Hypothalamus (tissue), 51 donors: ENCODE measurements at regions not wholly inside any gene's neighbourhood (a gene's known extent, or its start where the extent isn't known, plus 50 kb on each side); places are given as distances from the start of the nearest gene placed in this dataset.
"Not testable (repeated sequence)": the region's sequence is repeated elsewhere in the genome, so short reads cannot be mapped to it uniquely, and the experiment has no call there.

Experiments
- DNase-seq, 51 donors: peaks; one replicate each; lab custom pipeline; 2025; lab: John Stamatoyannopoulos, UW

DNA sequence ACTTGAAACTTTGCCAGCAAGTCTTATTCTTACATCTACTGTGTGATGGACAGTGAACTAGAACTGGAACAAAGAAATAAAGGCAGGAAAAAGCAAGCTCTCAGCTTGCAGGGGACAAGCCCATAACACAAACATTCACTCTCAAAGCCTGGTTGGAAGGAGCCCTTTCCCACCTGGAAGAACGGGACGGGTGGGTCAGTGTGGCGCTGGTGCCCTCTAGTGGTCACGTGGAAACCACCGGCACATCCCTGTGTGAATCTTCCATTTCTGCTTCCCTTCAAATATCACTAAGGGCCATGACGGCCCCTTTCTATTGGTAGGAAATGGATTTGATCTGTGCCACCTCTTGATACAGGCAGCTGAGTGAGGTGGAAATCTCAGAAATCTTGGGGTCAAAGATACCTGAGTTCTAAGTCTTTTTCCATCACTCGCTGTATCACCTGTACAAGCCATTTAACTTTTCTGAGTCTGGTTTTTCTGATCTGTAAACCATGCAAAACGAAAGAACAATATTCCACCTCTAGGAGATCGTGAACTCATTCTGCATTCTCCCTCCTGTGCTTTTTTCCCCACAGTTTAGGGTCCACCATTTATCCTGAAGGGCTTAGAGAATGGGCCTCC lies 211.6 kb downstream of the MSX2 start:
- peak in 43 of 51 donors; percentile 5 to 84 (median 48) for DNase-seq

DNA sequence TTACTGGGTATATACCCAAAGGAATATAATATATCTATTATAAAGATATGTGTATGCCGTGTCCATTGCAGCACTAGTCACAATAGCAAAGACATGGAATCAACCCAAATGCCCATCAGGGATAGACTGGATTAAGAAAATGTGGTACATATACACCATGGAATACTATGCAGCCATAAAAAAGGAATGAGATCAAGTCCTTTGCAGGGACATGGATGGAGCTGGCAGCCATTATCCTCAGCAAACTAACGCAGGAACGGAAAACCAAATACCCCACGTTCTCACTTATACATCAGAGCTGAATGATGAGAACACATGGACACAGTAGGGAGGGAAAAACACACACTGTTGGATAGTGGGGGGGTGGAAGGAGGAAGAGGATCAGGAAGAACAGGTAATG lies 206.7 kb downstream of the MSX2 start:
- DNase-seq: not testable (repeated sequence)

DNA sequence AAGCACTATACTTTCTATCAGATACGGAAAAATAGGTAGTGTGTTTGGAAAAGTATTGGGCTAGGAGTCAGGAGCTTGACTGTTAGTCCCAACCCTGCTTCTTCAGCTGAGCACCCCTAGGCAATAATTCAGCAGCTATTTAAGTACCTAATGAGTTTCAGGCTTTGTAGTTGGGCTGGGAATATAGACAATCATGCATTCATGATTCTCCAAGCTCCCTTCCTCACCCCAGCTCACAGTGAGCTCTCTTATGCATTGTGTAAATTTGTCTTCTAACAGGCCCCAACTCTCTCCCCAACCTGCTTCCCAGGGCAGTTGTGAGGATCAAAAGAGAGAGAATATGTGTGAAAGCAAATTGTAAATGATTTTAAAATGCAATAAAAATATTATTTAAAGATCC lies 201.2 kb downstream of the MSX2 start:
- peak in 1 of 51 donors; percentile 11 for DNase-seq

DNA sequence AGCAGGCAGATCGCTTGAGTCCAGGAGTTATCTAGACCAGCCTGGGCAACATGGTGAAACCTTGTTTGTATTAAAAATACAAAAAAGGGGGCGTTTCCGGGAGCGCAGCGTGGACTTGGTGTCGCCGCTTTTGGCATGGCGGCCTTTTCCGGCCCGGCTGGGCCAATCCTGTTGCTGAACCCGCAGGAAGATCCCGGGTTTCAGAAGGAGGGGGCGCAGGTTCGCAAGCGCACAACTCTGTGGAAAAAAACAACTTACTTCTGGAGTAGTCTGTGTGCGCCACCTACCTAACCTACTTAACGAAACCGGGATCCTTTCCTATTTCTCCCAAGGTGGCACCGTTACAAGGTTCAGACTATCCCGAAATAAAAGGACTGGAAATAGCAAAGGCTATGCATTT lies 198.6 kb downstream of the MSX2 start:
- DNase-seq: no peak

DNA sequence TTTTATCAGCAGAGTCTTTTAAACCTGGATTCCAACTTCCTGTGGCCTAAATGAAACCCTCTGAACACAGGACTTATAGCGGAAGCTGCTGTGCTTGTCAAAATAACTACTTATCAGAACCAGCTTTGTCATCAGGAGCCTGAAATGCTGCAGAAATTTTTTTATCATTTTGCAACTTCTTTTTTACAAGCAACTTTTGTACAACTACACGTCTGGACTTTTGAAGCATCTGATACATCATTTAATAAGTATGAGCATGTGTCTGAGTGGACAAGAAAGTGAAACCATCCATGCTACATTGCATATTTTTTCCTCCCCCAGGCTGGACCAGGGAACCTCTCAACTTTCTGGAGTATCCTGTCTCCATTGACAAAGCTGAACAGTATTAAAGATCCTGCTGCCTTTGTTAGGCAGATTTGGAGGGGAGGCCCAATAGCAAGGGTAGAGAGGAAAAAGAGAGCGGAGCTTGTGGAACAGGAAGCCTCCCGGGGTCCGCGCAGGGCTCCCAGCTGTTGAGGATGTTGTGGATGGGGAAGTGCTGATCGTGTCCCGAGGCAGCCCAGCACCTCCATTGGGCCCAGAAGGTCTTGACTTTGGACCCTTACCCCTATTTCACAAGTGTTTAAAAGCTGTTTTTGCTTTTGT lies 196.6 kb downstream of the MSX2 start:
- DNase-seq: no peak

DNA sequence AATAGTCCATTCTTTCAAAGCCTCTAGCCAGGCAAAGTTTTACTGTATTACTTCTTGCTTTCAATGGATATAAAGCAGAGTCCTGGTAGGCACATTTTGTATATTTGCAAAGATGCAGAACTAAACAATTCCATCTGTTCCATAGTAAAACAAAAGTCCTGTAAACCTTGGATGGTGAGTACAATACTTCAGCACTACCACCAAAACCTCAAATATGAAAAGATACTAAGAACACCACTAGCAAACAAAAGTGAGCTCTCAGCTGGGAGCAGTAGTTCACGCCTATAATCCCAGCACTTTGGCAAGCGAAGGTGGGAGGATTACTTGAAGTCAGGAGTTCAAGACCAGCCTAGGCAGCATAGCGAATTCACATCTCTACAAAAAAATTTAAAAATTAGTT lies 195.0 kb downstream of the MSX2 start:
- DNase-seq: no peak

DNA sequence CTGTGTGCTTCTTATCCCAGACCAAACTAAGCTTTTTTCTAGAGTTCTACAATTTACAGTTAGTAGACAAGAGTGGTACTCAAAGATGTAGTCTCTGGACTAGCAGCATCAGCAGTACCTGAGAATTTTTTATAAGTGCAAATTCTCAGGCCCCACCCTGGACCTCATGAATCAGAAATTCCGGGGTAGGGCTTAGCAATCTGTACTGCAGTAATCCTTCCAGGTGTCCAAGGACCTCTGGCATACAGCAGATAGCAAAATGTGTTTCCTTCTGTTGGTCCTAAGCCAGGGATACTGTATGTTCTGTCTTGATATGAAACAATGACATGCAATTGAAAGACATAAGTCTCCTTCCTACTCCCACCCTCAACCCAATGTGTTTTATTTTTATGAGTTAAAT lies 194.3 kb downstream of the MSX2 start:
- no peak for DNase-seq

DNA sequence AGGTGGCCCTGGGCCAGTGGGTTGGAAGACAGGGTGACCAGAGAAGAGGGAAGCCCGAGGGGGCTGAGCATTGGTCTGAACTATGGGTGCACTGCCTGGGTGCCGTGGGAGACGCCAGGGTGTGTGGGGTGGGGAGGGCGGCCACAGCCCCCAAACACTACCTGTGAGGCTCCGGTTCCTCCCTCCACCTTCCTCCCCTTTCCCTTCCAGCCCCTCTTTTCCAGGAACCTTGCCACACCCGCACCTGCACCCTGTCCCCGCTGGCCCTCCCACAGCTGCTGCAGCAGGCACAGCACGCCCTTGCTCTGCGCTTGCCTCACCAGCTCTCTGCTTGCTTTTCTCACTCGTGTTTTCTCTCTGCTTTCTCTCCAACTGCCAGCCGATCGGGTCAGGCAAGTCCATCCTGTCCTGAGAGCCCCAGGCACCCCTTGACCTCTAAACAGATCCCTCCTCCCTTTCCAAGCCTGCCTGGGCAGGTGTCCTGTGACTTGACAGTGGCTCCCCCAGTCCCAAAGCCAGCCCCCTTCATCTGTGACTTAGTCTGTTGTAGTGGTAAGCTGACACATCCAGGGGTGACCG lies 193.7 kb downstream of the MSX2 start:
- no peak for DNase-seq

DNA sequence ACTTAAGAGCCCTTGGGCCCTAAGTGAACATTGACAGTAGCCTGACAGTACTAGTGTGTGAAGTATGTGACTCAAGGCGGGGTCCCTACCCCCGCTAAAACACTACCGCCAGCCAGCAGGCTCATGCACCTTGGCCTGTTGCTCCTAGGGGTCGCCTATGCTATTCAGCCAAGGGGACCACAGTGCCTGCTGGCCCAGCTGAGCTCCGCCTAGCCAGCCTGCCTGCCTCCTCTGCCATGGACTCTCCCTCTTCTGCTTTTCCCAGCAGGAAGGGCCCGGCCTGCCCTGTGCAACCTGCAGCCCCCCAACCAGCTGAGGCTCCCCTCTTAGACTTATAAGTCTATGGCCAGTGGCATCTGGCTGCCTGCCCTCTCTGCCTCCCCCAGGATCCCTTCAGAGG lies 193.1 kb downstream of the MSX2 start:
- DNase-seq: not testable (repeated sequence)

DNA sequence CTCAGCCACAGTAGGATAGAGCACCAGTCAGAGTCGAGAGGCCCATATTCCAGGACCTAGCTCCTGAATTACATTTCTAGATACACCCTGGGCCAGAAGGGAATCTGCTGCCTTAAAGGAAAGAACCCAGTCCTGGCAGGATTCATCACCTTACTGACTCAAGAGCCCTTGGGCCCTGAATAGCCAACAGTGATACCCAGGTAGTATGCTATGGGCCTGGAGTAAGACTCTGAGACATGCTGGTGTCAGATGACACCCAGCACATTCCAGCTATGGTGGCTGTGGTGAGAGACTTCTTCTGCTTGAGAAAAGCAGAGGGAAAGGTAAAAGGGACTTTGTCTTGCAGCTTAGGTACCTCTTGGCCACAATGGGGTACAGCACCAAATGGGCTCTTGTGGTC lies 192.5 kb downstream of the MSX2 start:
- DNase-seq: not testable (repeated sequence)

DNA sequence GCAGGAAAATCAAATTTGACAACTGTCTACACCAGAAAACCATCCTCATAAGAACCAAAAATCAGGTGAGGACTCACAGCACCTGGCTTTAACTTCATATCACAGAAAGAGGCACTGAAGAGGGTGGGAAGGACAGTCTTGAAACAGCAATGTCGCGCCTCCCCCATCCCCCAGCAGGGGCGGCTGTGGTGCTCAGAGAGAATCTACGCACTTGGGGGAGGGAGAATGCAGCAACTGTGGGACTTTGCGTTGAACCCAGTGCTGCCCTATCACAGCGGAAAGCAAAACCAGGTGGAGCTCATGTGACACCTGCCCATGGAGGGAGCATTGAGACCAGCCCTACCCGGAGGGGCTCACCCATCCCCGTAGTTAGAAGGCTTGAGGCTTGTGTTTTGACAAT lies 191.8 kb downstream of the MSX2 start:
- no peak for DNase-seq

DNA sequence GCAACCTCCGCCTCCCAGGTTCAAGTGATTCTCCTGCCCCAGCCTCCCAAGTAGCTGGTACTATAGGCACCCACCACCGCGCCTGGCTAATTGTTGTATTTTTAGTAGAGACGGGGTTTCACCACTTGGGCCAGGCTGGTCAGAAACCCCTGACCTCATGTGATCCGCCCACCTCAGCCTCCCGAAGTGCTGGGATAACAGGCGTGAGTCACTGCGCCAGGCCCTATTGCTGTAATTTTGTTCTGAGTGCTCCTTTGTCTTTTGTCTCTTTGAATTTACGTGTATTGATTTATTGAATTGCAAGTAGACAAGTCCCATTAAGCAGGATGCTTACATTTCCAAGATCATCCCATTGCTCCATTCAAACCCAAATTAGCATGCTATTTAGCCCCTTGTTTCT lies 186.7 kb downstream of the MSX2 start:
- DNase-seq: no peak

DNA sequence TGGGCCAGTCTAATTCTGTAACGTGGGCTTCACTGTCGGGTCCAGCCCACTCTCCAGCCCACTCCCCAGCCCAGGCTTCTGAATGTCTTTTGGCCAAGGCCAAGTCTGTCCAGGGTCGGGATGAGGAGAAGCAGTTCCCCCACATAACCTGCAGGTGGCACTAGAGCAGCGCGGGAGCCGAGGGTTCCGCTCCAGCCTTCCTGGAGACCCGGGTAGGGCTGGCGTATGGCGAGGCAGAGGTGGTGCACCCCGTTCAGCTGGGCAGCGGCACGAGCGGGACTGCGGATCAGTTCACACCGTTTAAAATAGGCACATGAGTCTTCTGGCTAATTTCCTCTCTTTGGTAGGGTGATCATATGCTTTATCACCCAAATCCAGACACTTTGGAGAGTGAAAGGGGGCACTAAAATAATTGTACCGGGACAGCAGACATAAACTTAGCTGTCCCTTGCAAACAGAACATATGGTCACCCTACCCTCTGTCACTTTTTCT lies 185.9 kb downstream of the MSX2 start:
- peak in 48 of 51 donors; percentile 4 to 76 (median 50) for DNase-seq

DNA sequence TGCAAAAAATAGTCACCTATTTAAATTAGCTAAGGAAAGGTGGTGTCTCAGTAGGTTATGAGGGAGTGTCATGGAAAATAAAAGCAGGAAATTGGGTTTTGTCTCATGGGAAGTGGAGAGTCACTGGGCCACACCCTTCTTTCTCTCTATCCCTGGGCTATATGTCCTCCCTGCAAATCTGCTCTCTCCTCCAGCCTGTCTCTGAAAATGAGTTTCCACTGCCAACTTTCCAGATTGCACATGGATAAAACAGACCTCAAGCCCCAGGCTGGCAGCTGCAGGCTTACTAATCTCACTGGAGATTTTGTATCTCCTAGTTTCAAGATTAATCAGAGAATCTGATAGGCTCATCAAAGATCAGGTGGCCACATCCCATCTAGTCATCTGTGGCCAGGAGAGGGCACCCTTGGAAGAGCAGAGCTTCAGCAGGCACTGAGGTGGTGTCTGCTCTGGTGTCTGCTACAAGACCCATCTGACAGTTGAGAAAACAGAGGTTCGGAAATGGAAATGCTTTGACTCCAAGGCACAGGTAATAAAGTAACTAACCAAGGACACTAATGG lies 178.9 kb downstream of the MSX2 start:
- no peak for DNase-seq

DNA sequence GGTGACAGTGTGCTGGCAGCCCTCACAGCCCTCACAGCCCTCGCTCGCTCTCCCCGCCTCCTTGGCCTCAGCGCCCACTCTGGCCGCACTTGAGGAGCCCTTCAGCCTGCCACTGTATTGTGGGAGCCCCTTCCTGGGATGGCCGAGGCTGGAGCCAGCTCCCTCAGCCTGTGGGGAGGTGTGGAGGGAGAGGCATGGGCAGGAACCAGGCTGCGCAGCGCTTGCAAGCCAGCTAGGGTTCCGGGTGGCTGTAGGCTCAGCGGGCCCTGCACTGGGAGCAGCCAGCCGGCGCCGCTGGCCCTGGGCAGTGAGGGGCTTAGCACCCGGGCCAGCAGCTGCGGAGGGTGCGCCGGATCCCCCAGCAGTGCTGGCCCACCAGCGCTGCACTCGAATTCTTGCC lies 177.0 kb downstream of the MSX2 start:
- no peak for DNase-seq

DNA sequence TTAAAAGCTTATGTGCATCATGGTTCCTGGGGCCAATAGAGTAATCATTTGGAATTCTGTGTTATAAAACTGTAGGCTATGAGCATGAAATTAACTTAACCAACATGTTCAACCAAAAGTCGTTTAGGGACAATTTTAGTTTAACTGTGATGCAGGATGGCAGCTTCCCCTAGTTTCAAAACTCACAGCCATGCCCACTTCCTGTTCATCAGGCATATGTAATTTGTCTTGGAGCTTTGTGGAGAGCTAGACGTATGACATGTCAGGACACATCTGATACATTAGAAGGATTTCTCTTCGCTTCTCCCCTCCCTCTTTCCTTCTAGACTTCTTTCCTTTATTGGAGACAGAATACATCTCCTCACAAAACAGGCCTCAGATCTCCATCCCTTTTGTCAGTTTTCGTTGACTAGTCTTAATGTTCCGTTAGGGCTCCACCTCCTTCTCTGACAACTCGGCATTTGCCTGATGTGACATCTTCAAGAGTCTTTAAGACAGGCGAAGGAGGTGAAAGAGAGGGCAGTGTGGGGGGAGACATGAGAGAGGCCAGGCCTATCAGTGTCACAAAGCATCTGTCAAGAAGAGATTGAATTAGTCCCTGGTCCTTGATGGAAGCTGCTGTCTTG lies 176.0 kb downstream of the MSX2 start:
- no peak for DNase-seq

DNA sequence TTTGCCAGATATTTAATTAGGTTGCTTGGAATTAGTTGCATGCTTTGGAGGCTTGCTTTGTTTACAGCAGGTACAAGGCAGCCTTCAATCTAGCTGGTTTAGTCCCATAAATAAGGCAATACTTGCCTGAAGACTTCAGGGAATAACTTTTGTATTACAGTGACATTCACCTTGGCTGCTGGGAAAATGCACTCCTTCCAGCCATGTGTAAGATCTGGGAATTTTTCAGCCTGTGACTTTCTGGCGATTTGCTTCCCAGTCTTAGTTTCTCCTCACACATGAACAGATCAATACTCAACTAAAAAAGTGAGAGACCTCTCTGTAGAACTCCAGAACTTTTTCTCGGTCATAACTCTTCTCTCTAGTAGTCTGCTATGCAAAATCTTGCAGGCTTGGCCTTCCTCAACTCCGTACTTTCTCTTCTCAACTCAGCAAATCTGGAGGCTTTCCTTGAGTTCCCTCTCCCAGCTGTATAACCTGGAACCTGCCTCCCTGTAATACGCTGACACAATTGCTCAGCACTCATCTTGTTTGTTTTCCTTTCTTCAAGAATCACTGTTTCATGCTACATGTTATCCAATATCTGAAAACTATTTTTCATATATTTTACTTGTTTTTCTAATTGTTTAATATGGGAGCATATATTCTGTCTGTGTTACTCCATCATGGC lies 173.0 kb downstream of the MSX2 start:
- no peak for DNase-seq

DNA sequence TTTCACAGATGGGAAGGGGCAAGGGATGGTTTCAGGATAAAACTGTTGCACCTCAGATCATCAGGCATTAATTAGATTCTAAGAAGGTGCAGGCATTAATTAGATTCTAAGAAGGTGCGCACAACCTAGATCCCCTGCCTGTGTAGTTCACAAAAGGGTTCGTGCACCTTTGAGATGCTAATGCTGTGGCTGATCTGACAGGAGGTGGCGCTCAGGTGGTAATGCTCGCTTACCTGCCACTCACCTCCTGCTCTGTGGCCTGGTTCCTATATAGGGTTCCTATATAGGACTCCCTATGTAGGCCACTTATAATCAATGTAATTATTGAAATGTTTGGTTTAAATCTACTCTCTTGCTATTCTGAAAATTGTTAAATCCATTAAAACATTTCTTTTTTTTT lies 171.0 kb downstream of the MSX2 start:
- DNase-seq: no peak

DNA sequence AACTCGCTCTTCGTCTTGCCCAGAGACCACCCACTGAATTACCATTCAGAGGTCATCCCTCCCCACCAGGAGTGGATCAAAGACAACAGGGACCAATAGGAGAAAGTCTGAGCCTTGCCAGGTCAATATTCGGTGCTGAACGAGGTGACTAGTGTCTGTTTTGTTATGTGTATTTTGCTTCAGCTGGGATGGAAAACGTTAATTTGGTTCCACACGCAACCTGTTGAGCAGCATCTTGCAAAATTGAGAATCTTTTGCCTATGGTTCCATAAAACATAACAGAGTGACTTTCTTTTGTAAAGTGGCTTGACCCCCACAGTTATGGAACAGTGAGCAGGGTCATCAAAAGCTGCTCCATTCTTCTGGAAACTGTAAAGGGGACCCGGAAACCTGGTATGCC lies 168.4 kb downstream of the MSX2 start:
- no peak for DNase-seq

DNA sequence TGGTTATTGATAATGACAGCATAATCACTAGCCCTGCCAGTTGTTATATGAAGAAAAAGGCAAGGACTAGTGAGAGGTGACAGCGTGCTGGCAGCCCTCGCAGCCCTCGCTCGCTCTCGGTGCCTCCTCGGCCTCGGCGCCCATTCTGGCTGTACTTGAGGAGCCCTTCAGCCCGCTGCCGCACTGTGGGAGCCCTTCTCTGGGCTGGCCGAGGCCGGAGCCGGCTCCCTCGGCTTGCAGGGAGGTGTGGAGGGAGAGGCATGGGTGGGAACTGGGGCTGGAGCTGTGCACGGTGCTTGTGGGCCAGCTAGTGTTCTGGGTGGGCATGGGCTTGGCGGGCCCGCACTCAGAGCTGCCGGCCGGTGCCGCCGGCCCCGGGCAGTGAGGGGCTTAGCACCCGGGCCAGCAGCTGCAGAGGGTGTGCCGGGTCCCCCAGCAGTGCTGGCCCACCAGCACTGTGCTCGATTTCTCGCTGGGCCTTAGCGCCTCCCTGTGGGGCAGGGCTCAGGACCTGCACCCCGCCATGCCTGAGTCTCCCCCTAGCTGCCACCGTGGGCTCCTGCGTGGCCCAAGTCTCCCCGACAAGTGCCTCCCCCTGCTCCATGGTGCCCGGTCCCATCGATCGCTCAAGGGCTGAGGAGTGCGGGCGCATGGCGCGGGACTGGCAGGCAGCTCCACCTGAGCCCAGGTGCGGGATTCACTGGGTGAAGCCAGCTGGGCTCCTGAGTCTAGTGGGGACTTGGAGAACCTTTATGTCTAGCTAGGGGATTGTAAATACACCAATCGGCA lies 156.2 kb downstream of the MSX2 start:
- DNase-seq: not testable (repeated sequence)
